Fibroblast of lung (primary cell): ENCODE measurements at regions not wholly inside any gene's neighbourhood (a gene's known extent, or its start where the extent isn't known, plus 50 kb on each side); places are given as distances from the start of the nearest gene placed in this dataset.

Experiments used
- DNase-seq, 2 donors: peaks; one replicate each; pipeline versions ENCODE4 v3.0.0 to v3.0.0-alpha.2; 2010; ENCODE audit warnings: low read depth in 2 of 2
- H2AFZ ChIP-seq: 2 replicates; pipeline ENCODE4 v1.5.1; 2012; ENCODE audit warnings: low read length, control low read depth, inconsistent platforms
- H3K27ac ChIP-seq: 2 replicates; pipeline ENCODE4 v1.5.1; 2011; ENCODE audit warnings: low read length, control low read depth; ENCODE audit not compliant: insufficient read depth
- H3K27me3 ChIP-seq: 2 replicates; pipeline ENCODE4 v1.5.1; 2011; ENCODE audit warnings: mild to moderate bottlenecking, low read length; ENCODE audit not compliant: control insufficient read depth, insufficient read depth
- H3K36me3 ChIP-seq: 2 replicates; pipeline ENCODE4 v1.5.1; 2011; ENCODE audit warnings: low read length; ENCODE audit not compliant: control insufficient read depth, insufficient read depth
- H3K4me1 ChIP-seq: 2 replicates; pipeline ENCODE4 v1.5.1; 2011; ENCODE audit warnings: low read length; ENCODE audit not compliant: control insufficient read depth, insufficient read depth; ENCODE audit errors: extremely low read depth
- H3K4me2 ChIP-seq: 2 replicates; pipeline ENCODE4 v1.5.1; 2011; ENCODE audit warnings: low read length, control low read depth; ENCODE audit not compliant: insufficient read depth; ENCODE audit errors: extremely low read depth
- H3K4me3 ChIP-seq, 4 experiments: fragments of 200-600 bp in 1 of 4; sonication (generic) in 1 of 4; replicated peaks in 1 of 4; 2 replicates each; pipeline ENCODE4 v1.5.1; 2011 to 2016; ENCODE audit warnings: low read length in 4 of 4, low read depth in 3 of 4, mild to moderate bottlenecking in 3 of 4, control low read depth in 2 of 4, inconsistent platforms in 1 of 4, mixed read lengths in 1 of 4; ENCODE audit not compliant: insufficient read depth in 1 of 4; ENCODE audit errors: control extremely low read depth in 1 of 4
- H3K79me2 ChIP-seq: 2 replicates; pipeline ENCODE4 v1.5.1; 2012; ENCODE audit warnings: mild to moderate bottlenecking, low read length, inconsistent platforms; ENCODE audit not compliant: control insufficient read depth, insufficient read depth
- H3K9ac ChIP-seq: 2 replicates; pipeline ENCODE4 v1.5.1; 2011; ENCODE audit warnings: mild to moderate bottlenecking, low read length, control low read depth; ENCODE audit not compliant: insufficient read depth
- H3K9me3 ChIP-seq: 2 replicates; pipeline ENCODE4 v1.5.1; 2012; ENCODE audit warnings: low read depth, low read length; ENCODE audit not compliant: control insufficient read depth, insufficient read depth
- H4K20me1 ChIP-seq: 2 replicates; pipeline ENCODE4 v1.5.1; 2011; ENCODE audit warnings: low read length; ENCODE audit not compliant: control insufficient read depth, insufficient read depth; ENCODE audit errors: extremely low read depth
- EZH2 ChIP-seq: IDR thresholded peaks from 2 replicates; pipeline ENCODE4 v1.5.1; 2012; ENCODE audit warnings: low read length, control low read depth, mild to moderate bottlenecking; ENCODE audit errors: missing control alignments
- TF ChIP-seq, protein P1 (sequence below), 2 donors: IDR thresholded peaks in 1 of 2; conservative IDR thresholded peaks in 1 of 2; 1 replicate in 1 of 2; 2 replicates in 1 of 2; pipeline ENCODE4 v1.5.1; 2011 to 2012; ENCODE audit warnings: low read length in 2 of 2, control low read depth in 1 of 2, inconsistent platforms in 1 of 2, low read depth in 1 of 2, mild to moderate bottlenecking in 1 of 2

DNA sequence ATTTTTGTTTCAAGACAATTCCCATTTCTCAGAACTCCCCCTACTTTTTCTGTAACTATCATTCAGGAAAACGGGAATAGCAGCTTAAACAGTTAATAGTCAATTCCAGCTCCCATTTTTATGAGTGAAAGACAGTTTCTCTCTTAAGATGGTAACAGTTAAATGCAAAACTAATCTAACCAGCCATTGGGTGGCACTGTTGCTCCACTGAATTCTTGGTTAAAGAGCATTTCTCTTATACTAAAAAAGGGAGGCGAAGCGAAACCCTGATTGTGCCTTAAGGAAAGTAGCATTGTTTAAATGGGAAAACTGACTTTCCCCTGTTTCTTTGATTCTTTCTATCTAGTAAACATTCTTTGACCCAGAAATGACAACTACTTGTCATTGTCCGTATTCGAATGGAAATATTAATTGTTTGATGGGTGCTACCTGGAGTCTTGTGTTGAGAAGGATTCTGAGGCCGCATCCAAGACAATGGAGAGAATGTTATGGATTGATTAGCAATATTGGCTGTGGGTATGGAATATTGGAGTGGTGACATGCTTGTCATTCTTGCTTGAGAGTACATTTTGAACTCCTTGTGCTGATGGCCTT lies 507.8 kb downstream of the MAT2B start:
- TF ChIP-seq EZH2, result no peak
- TF ChIP-seq, protein P1, sequence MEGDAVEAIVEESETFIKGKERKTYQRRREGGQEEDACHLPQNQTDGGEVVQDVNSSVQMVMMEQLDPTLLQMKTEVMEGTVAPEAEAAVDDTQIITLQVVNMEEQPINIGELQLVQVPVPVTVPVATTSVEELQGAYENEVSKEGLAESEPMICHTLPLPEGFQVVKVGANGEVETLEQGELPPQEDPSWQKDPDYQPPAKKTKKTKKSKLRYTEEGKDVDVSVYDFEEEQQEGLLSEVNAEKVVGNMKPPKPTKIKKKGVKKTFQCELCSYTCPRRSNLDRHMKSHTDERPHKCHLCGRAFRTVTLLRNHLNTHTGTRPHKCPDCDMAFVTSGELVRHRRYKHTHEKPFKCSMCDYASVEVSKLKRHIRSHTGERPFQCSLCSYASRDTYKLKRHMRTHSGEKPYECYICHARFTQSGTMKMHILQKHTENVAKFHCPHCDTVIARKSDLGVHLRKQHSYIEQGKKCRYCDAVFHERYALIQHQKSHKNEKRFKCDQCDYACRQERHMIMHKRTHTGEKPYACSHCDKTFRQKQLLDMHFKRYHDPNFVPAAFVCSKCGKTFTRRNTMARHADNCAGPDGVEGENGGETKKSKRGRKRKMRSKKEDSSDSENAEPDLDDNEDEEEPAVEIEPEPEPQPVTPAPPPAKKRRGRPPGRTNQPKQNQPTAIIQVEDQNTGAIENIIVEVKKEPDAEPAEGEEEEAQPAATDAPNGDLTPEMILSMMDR (conservative IDR thresholded peaks at IDR 0.05 in 1 of 2, IDR thresholded peaks at IDR 0.05 in 1 of 2; ENCODE audit: low read depth in 1 of 2, low read length in 2 of 2), result peak; percentile 57 to 67
- no peaks in the 10 kb centered on the region for H3K36me3 ChIP-seq
- no peak overlapping the region for H3K9ac ChIP-seq
- H3K27ac ChIP-seq, result no peak overlapping the region
- no peaks in the 10 kb centered on the region for H3K27me3 ChIP-seq
- H3K4me3 ChIP-seq, result no peak overlapping the region
- H2AFZ ChIP-seq, result no peak overlapping the region
- no peak overlapping the region for H3K4me2 ChIP-seq
- peak; percentile 63 to 93 for DNase-seq
- no peaks in the 10 kb centered on the region for H3K79me2 ChIP-seq
- no peaks in the 10 kb centered on the region for H4K20me1 ChIP-seq
- no peaks in the 10 kb centered on the region for H3K9me3 ChIP-seq
- H3K4me1 ChIP-seq, result no peaks in the 10 kb centered on the region

DNA sequence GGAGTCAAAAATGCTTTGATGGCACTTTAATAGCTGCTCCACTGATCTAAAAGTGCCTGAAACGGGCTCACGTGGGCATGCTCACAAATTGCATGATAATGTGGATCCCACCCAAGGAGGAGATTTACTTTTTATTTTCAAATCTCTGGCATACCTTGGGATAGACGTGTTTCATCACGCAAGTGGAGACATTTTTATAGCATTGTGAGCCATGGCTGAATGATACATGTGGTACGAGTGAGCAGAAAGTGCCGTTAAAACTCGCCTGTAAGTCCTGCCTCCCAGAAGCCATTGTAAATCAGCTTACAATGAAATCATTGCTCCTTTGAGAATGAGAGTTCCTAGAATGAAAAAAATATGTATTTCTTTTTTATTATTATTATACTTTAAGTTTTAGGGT lies 514.7 kb downstream of the MAT2B start:
- TF ChIP-seq, protein P1 (conservative IDR thresholded peaks at IDR 0.05 in 1 of 2, IDR thresholded peaks at IDR 0.05 in 1 of 2; ENCODE audit: low read depth in 1 of 2, low read length in 2 of 2), result no peak
- no peak for TF ChIP-seq EZH2
- Histone ChIP-seq H3K36me3 (no peaks in the 10 kb centered on the region), H3K9me3 (no peaks in the 10 kb centered on the region), H3K27ac (no peak overlapping the region), H3K9ac (no peak overlapping the region), H3K79me2 (no peaks in the 10 kb centered on the region), H3K4me2 (no peak overlapping the region), H2AFZ (no peak overlapping the region), H4K20me1 (no peaks in the 10 kb centered on the region), H3K27me3 (no peaks in the 10 kb centered on the region), H3K4me3 (no peak overlapping the region), H3K4me1 (no peaks in the 10 kb centered on the region)
- DNase-seq, result no peak

DNA sequence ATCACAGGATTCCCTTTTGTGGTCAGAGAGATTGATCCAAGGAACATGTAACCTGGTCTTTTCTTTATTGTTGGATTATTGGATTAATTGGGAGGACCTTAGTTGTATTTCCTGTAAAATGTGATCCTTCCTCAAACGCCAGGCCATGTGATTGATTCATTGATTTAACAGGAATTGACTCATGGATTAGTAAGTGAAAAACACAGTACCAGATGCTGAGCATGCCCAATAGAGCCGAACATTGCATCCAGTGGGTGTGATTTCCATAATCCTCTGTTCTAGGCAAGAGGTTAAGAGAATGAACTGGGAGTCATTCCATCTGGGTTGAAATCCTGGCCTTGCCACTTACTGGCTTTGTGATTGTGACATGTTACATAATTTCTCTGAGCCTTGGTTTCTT lies 522.3 kb downstream of the MAT2B start:
- Histone ChIP-seq H3K27me3 (no peaks in the 10 kb centered on the region), H3K36me3 (no peaks in the 10 kb centered on the region), H3K9ac (no peak overlapping the region), H3K4me2 (no peak overlapping the region), H2AFZ (peak overlapping the region; percentile 6), H3K79me2 (no peaks in the 10 kb centered on the region), H4K20me1 (no peaks in the 10 kb centered on the region), H3K27ac (no peak overlapping the region), H3K4me1 (no peaks in the 10 kb centered on the region), H3K9me3 (no peaks in the 10 kb centered on the region), H3K4me3 (no peak overlapping the region)
- DNase-seq, result peak in 1 of 2 donors; percentile 26
- TF ChIP-seq, protein P1 (conservative IDR thresholded peaks at IDR 0.05 in 1 of 2, IDR thresholded peaks at IDR 0.05 in 1 of 2; ENCODE audit: low read depth in 1 of 2, low read length in 2 of 2), result no peak
- TF ChIP-seq EZH2, result no peak
